ENCODE measurements at regions not wholly inside any gene's neighbourhood (a gene's known extent, or its start where the extent isn't known, plus 50 kb on each side); places are given as distances from the start of the nearest gene placed in this dataset.

DNA sequence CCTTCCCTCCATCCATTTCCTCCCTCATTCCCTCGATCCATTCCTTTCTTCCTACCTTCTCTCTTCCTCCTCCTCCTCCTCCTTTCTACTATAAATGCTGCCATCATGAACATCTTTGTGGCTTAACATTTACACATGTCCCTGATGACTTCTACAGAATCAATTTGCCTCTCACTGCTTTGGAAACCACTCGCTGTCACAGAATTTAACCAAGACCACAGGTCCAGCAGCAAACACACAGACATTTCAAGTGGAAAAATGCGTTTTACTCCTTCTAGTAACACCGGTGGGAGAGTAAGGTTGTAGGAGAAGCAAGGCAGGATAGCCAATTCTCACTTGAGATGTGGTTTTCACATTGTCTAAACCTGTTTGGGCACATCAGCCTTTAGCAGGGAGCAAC is 101.4 kb upstream of the LRIG1 start:
- TF ChIP-seq, protein P1, sequence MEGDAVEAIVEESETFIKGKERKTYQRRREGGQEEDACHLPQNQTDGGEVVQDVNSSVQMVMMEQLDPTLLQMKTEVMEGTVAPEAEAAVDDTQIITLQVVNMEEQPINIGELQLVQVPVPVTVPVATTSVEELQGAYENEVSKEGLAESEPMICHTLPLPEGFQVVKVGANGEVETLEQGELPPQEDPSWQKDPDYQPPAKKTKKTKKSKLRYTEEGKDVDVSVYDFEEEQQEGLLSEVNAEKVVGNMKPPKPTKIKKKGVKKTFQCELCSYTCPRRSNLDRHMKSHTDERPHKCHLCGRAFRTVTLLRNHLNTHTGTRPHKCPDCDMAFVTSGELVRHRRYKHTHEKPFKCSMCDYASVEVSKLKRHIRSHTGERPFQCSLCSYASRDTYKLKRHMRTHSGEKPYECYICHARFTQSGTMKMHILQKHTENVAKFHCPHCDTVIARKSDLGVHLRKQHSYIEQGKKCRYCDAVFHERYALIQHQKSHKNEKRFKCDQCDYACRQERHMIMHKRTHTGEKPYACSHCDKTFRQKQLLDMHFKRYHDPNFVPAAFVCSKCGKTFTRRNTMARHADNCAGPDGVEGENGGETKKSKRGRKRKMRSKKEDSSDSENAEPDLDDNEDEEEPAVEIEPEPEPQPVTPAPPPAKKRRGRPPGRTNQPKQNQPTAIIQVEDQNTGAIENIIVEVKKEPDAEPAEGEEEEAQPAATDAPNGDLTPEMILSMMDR (conservative IDR thresholded peaks at IDR 0.05; ENCODE audit: low read length): no peak
- no peak for TF ChIP-seq EZH2phosphoT487 (IDR thresholded peaks at IDR 0.05; ENCODE audit: borderline replicate concordance, low read depth, low read length)
